Body of pancreas (tissue), 4 donors: ENCODE measurements at regions not wholly inside any gene's neighbourhood (a gene's known extent, or its start where the extent isn't known, plus 50 kb on each side); places are given as distances from the start of the nearest gene placed in this dataset.
"Not testable (repeated sequence)": the region's sequence is repeated elsewhere in the genome, so short reads cannot be mapped to it uniquely, and the experiment has no call there.

Experiments
- ATAC-seq: fragments of 150-250 bp; one replicate; pipeline ENCODE4 v1.9.1; 2016
- DNase-seq, 4 donors: peaks; one replicate each; pipeline ENCODE4 v3.0.0-alpha.2; 2019
- H3K27ac ChIP-seq, 4 donors: fragments of 200-600 bp; sonication (generic); 1 replicate in 3 of 4; 2 replicates in 1 of 4; pipeline versions ENCODE4 v1.5.1 to v1.6.1; 2016 to 2019; ENCODE audit warnings: mild to moderate bottlenecking in 1 of 4, mixed read lengths in 1 of 4, moderate library complexity in 1 of 4
- H3K27me3 ChIP-seq, 2 donors: fragments of 200-600 bp; sonication (generic); one replicate each; pipeline ENCODE4 v1.6.0; 2016; ENCODE audit warnings: mild to moderate bottlenecking in 1 of 2
- H3K36me3 ChIP-seq, 2 donors: fragments of 200-600 bp; sonication (generic); replicated peaks in 1 of 2; 2 replicates each; pipeline ENCODE4 v1.5.1; 2016; ENCODE audit warnings: low read depth in 2 of 2; ENCODE audit not compliant: insufficient read depth in 1 of 2
- H3K4me1 ChIP-seq: fragments of 200-600 bp; sonication (generic); one replicate; pipeline ENCODE4 v1.6.0; 2016
- H3K4me3 ChIP-seq, 2 donors: fragments of 200-600 bp; sonication (generic); 1 replicate in 1 of 2; 2 replicates in 1 of 2; pipeline ENCODE4 v1.5.1; 2016 to 2019
- H3K9me3 ChIP-seq, 3 donors: fragments of 200-600 bp; sonication (generic); 1 replicate in 2 of 3; 2 replicates in 1 of 3; pipeline ENCODE4 v1.5.1; 2016
- POLR2A ChIP-seq, 3 donors: fragments of 450-650 bp; IDR thresholded peaks; one replicate each; pipeline ENCODE4 v1.6.1; 2016; ENCODE audit warnings: antibody characterized with exemption in 3 of 3, mild to moderate bottlenecking in 2 of 3
- WGBS, 2 donors: methylation state at CpG; one replicate each; pipeline ENCODE4 v1.1.5; 2017; 5-methylcytosine and 5-hydroxymethylcytosine counted together
- intact Hi-C: fragments of 100-400 bp; cut with DNase I; formaldehyde crosslinking; loops from one replicate; pipeline ENCODE4 v1.15.1; 2023
- TF ChIP-seq, protein P1 (sequence below), 7 experiments: fragments of 450-650 bp in 4 of 7; fragments of 200-600 bp in 3 of 7; sonication (generic) in 3 of 7; IDR thresholded peaks; one replicate each; pipeline ENCODE4 v1.5.1; 2016 to 2019; ENCODE audit warnings: antibody characterized with exemption in 7 of 7

DNA sequence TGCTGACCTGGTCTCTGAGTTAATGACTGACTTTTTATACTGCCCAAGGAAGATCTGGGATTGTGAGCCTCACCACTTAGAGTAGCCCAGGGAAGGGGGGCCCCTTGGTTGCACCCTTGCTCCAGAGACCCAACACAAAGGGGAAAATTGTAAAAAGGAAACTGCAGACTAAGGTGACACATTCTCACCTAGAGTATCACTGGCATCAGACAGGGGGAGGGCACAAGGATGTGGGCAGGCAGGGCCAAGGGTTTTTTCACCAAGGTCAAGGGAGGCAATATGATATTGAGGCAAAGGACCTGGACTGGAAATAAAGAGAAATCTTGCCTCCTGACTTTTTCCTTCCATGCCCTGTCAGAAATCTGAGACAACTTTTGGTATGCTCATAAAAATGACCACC is 386.2 kb upstream of the FGF16 start:
- no peak for ATAC-seq
- no peak for TF ChIP-seq POLR2A (IDR thresholded peaks at IDR 0.05)
- TF ChIP-seq, protein P1, sequence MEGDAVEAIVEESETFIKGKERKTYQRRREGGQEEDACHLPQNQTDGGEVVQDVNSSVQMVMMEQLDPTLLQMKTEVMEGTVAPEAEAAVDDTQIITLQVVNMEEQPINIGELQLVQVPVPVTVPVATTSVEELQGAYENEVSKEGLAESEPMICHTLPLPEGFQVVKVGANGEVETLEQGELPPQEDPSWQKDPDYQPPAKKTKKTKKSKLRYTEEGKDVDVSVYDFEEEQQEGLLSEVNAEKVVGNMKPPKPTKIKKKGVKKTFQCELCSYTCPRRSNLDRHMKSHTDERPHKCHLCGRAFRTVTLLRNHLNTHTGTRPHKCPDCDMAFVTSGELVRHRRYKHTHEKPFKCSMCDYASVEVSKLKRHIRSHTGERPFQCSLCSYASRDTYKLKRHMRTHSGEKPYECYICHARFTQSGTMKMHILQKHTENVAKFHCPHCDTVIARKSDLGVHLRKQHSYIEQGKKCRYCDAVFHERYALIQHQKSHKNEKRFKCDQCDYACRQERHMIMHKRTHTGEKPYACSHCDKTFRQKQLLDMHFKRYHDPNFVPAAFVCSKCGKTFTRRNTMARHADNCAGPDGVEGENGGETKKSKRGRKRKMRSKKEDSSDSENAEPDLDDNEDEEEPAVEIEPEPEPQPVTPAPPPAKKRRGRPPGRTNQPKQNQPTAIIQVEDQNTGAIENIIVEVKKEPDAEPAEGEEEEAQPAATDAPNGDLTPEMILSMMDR (IDR thresholded peaks at IDR 0.05), result no peak
- Histone ChIP-seq H3K36me3 (no peaks in the 10 kb centered on the region), H3K27ac (no peak overlapping the region), H3K9me3 (no peaks in the 10 kb centered on the region), H3K4me3 (no peak overlapping the region), H3K4me1 (no peaks in the 10 kb centered on the region), H3K27me3 (no peaks in the 10 kb centered on the region)
- no peak for DNase-seq
- intact Hi-C loops, result no loop called here

DNA sequence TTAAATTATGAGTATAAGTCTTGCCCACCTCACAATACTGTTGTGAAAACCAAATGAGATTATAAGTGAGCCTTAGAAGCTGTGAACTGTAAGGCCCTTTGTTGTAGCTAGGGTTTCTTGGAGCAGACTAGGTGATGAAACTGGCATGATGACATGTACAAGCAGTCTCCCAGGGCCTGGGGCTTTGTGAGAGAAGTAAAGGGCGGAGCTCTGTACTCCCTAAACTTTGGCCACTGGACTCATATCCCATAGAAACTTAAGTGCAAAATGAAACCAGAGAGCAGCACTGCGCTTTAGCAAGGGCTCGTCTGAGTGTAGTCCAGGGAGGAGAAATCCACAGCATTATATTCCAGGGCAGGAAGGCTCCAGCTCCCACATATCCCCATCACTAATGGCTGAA is 385.6 kb upstream of the FGF16 start:
- no peak overlapping the region for H3K27ac ChIP-seq
- no peaks in the 10 kb centered on the region for H3K36me3 ChIP-seq
- H3K4me3 ChIP-seq, result no peak overlapping the region
- no peaks in the 10 kb centered on the region for H3K27me3 ChIP-seq
- no peaks in the 10 kb centered on the region for H3K9me3 ChIP-seq
- ATAC-seq (no peak), DNase-seq (no peak)
- TF ChIP-seq, protein P1 (IDR thresholded peaks at IDR 0.05), result no peak
- no peak for TF ChIP-seq POLR2A (IDR thresholded peaks at IDR 0.05)
- WGBS, 2 donors, result 43% methylated on average over 3 of the region's 3 CpGs; no CpG with 5 or more reads in 1 of the 2 donors
- no peaks in the 10 kb centered on the region for H3K4me1 ChIP-seq
- intact Hi-C loops, result no loop called here

DNA sequence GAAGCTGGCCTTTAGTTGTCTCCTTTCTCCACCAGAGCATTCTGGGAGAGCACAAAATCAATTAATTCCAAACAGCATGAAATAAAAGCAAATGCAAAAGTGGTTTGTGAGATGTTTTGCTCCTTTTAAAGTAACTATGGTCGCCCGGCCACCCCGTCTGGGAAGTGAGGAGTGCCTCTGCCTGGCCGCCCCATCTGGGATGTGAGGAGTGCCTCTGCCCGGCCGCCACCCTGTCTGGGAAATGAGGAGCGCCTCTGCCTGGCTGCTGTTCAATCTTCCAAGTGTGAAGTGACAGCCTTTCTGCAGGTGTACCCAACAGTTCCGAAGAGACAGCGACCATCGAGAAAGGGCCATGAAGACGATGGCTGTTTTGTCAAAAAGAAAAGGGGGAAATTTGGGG is 381.3 kb upstream of the FGF16 start:
- Histone ChIP-seq H3K27me3 (no peaks in the 10 kb centered on the region), H3K9me3 (no peaks in the 10 kb centered on the region), H3K4me1 (no peaks in the 10 kb centered on the region), H3K27ac (no peak overlapping the region), H3K36me3 (no peaks in the 10 kb centered on the region), H3K4me3 (no peak overlapping the region)
- TF ChIP-seq POLR2A (IDR thresholded peaks at IDR 0.05), result no peak
- TF ChIP-seq, protein P1 (IDR thresholded peaks at IDR 0.05), result no peak
- intact Hi-C loops, result no loop called here
- no peak for ATAC-seq
- DNase-seq, result no peak
- 58 to 86% methylated on average over 11 of the region's 11 CpGs for WGBS, 2 donors

DNA sequence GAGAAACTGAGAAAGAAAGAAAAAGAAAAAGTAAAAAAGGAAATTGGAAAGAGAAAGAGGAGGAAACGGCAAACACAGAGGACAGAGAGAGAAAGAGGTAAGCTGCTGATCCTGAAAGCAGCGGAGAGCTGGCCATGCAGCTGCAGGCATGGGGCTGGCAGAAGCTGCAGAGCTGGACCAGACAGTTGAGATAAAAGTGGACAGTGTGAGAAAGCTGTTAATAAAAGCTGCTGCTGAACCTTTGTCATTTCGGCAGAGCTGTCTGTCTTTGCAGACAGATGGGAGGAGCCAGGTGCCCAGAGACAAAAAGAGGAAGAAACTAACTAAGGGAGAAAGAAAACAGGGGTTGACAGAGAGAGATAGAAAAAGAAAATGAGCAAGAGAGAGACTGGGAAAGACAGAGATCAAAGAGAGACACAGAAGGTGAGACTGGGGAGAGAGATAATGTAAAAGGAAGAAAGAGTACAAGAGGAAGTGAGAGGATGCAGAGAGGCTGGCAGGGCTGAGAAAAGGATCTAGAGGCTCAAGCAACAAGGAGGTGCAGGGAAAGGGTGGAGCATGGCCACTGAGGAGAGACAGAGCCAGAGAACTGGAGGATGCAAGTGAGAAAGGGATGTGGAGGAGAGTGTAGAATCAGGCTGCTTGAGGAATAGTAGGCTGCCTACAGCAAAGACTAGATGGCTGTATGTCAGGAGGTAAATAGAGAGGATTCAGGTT is 376.8 kb upstream of the FGF16 start:
- Histone ChIP-seq H3K9me3 (no peaks in the 10 kb centered on the region), H3K4me1 (no peaks in the 10 kb centered on the region), H3K27ac (no peak overlapping the region), H3K27me3 (no peaks in the 10 kb centered on the region), H3K36me3 (no peaks in the 10 kb centered on the region), H3K4me3 (no peak overlapping the region)
- 7 to 13% methylated on average over 2 to 3 of the region's 3 CpGs for WGBS, 2 donors
- no peak for ATAC-seq
- intact Hi-C loops, result no loop called here
- TF ChIP-seq POLR2A (IDR thresholded peaks at IDR 0.05), result no peak
- no peak for DNase-seq

DNA sequence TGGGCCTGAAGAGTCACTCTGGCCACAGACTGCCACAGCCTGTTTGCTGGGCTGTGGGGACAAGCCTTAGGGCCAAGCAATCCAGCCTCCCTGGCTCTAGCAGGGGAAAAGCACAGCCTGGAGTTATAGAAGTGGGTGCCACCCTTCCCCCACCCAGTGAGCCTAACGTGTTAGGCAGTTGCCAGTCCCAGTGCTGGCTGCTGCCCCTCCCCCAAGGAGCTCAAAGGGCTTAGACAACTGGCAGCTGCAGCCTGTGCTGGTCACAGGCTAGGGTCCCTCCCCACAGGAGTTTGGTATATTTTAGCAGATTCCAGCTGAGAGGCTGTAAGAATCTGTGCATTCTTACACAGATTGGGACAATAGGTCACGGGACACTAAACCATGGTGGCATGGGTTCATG is 370.3 kb upstream of the FGF16 start:
- Histone ChIP-seq H3K27ac (no peak overlapping the region), H3K27me3 (no peaks in the 10 kb centered on the region), H3K36me3 (no peaks in the 10 kb centered on the region), H3K9me3 (no peaks in the 10 kb centered on the region), H3K4me3 (no peak overlapping the region), H3K4me1 (no peaks in the 10 kb centered on the region)
- ATAC-seq, result no peak
- intact Hi-C loops, result no loop called here
- 29% methylated on average over 2 of the region's 2 CpGs; no CpG with 5 or more reads in 1 of the 2 donors for WGBS, 2 donors
- TF ChIP-seq, protein P1 (IDR thresholded peaks at IDR 0.05), result no peak
- no peak for TF ChIP-seq POLR2A (IDR thresholded peaks at IDR 0.05)
- DNase-seq, result no peak

DNA sequence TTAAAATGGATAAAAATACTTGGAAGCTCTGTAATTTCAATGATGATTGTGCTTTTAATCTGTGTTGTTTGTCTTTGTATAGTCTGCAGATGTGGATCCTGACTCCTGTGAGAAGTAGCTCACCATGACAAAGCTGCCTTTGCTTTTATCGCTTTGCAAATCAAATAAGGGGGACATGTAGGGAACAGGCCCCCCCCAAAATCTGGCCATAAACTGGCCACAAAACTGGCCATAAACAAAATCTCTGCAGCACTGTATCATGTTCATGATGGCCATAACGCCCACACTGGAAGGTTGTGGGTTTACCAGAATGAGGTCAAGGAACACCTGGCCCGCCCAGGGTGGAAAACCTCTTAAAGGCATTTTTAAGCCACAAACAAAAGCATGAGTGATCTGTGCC is 366.0 kb upstream of the FGF16 start:
- H3K36me3 ChIP-seq, H3K27ac ChIP-seq, H3K9me3 ChIP-seq, intact Hi-C loops, ATAC-seq, H3K27me3 ChIP-seq, DNase-seq, H3K4me3 ChIP-seq, H3K4me1 ChIP-seq: not testable (repeated sequence)
- WGBS, 2 donors, result 50 to 73% methylated on average over 2 to 3 of the region's 3 CpGs
